ENCODE measurements at regions not wholly inside any gene's neighbourhood (a gene's known extent, or its start where the extent isn't known, plus 50 kb on each side); places are given as distances from the start of the nearest gene placed in this dataset.
"Not testable (repeated sequence)": the region's sequence is repeated elsewhere in the genome, so short reads cannot be mapped to it uniquely, and the experiment has no call there.

GRCh38 chr16:46387720-46388119 is 233.5 kb downstream of the SHCBP1 start:
- TF ChIP-seq CTCF, POLR2A (IDR thresholded peaks at IDR 0.05): not testable (repeated sequence)
